GM21737 (cell line): ENCODE measurements at regions not wholly inside any gene's neighbourhood (a gene's known extent, or its start where the extent isn't known, plus 50 kb on each side); places are given as distances from the start of the nearest gene placed in this dataset.

Experiments
- ATAC-seq: cut with Tn5 transposase; IDR thresholded peaks from one replicate; pipeline ENCODE4 v1.9.1; 2021; ENCODE audit warnings: mild to moderate bottlenecking, moderate library complexity; ENCODE audit not compliant: unreplicated experiment

GRCh38 chr12:94755598-94755997 is 105.2 kb upstream of the TMCC3 start:
- ATAC-seq, result no peak

DNA sequence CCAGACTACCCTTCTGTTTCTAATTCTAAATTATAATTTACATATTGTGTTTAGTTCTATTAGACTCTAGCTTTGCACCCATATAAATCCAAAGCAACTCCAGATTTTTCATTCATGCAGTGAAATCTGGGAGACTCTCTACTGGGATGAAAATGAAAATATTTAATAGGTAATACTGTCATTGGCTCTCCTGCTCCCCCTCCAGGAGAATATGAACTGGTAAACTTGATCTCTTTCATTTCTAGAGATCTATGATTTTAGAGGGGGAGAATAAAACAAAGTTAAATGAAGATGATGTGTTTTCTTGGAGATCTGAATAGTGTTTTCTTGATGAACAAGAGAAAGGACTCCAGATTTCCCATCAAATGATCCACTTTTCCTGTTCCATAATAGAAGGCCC is 104.3 kb upstream of the TMCC3 start:
- ATAC-seq, result no peak

DNA sequence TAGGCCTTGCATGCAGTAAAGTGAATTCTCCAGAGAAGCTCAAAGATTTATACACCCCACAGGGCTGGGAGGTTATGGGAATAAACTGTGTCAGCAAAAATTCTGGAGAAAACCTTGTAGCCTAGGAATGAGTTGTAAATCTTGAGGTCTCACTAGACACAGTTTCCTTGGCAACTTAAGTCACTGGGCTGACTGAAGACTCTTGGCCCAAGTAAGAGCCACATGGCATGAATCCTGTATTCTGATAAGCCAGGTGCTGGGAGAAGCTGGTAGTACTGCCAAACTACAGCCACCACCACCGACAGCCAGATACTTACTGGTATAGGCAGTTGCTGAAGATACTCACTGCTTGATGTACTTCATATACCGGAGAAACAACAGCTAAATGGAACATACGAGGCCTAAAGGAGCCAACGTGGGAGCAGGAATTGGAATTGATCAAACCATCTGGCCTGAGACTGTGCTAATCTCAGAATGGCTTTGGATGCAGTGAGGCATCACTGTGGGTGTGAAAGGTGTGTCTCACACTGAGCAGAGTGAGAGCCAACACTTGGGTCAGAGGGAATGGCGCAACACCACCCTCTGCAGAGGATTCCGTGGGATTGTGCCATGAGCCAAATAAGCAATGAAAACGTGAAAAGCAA is 102.8 kb upstream of the TMCC3 start:
- ATAC-seq, result no peak

DNA sequence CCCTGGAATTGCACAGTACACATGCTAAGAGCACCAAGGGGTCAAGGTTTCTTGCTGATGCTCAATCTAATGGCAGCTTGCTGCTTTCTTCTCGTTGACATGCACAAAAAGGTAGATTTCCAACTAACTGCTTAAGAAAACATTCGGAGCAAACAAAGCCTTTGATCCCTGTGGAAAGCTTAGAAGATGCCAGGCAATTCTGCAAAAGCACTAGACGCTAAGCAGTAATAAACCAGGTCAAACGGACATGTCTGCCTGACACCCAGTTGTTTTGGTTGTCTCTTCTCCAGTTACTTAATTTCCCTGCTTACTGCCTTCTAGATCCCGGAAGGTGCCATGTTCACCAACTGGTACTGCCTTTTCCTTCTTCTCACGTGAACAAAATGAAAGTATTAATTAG is 100.5 kb upstream of the TMCC3 start:
- ATAC-seq, result no peak

DNA sequence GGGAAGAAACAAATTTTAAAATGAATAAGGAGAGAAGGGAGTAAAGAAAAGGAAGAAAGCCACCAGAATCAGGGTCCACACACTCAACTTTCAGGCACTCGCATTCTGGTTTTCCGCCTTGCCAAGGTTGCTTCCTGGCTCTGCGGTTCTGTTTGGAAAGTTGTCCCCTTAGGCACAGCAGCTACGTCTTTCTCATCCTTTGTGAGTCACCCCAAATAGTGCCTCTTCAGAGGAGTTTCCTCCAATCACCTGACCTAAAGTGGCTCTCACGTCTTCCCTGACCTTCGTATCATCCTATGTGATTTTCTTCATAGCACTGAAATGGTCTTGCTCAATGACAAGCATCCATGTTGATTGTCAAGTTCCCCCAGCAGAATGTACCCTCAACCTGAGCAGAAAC is 99.5 kb upstream of the TMCC3 start:
- ATAC-seq, result no peak

DNA sequence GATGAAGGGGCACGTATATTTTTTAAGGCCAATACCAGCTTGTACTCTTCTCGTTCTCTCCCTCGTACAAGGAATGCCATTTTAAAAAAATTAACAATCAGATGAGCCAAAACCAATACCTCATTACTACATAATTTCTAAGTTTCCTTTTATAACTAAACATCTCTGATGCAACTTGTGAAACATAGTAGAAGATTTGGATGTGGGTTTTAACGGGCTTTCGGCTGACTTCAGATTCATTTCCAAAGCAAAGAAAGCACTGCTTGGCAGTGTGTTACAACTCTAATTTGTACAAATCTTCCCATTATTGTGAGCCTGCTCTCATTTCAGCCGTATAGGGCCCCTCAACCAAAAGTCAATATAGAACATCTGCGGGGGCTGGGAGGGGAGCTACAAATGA is 99.1 kb upstream of the TMCC3 start:
- no peak for ATAC-seq

- no peak for ATAC-seq
Measured at GRCh38 chr12:94748726-94749421, 98.5 kb upstream of the TMCC3 start.

GRCh38 chr12:94745562-94745961 is 95.2 kb upstream of the TMCC3 start:
- ATAC-seq, result no peak

DNA sequence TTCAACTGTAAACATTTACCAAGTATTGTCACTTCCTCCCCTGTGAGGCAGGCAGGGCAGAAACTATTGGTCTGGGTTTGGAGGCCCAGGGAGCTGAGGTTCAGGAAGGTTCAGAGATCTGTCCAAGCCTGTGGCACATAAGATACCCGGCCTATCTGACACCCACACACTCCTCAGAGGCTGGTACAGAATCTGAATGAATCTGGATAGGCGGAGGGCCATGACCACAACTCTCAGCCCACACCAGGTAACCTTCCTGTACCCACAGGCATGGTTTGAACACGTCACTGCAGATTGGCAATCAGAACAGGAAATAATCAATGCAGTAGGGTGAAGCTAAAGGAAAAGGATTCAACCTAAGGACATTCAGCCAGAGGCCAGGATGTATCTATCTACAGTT is 92.8 kb upstream of the TMCC3 start:
- ATAC-seq, result no peak

- no peak for ATAC-seq
Measured at GRCh38 chr12:94740601-94741362, 90.4 kb upstream of the TMCC3 start.

GRCh38 chr12:94736820-94737219 is 86.5 kb upstream of the TMCC3 start:
- no peak for ATAC-seq

- ATAC-seq, result no peak
Measured at GRCh38 chr12:94736004-94736403, 85.6 kb upstream of the TMCC3 start.

- no peak for ATAC-seq
Measured at GRCh38 chr12:94733727-94734126, 83.4 kb upstream of the TMCC3 start.

DNA sequence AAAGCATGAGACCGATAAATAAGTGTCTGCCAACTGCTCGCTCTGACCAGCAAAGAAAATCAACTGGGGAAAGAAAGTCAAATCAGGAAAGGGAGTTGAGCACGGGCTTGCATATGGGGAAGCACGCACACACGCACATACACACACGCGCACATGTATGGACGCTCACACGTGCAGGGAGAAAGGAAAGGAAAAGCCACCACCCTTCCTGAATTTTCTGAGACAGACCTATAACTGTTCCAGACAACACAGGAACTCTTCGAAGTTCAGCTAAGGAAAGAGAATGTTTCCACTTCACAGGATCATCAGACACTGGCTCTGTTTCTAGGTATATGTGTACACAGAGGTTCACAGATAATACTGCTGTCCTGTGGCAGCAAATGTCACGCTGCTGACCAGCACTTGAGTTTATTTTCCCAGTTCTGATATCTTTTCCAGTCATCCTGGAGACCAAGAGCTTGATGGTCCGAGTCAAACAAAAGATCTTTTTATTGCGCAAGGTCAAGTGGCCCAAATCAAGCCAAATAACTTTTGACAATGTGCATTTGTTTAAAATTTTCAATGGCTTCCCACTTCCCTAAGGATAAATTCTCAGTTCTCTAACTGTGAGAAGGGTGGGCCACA is 82.1 kb upstream of the TMCC3 start:
- ATAC-seq, result no peak

- ATAC-seq, result no peak
Measured at GRCh38 chr12:94731733-94732360, 81.5 kb upstream of the TMCC3 start.

- ATAC-seq, result no peak
Measured at GRCh38 chr12:94730847-94731246, 80.5 kb upstream of the TMCC3 start.

GRCh38 chr12:94726236-94726835 is 76.0 kb upstream of the TMCC3 start:
- no peak for ATAC-seq

DNA sequence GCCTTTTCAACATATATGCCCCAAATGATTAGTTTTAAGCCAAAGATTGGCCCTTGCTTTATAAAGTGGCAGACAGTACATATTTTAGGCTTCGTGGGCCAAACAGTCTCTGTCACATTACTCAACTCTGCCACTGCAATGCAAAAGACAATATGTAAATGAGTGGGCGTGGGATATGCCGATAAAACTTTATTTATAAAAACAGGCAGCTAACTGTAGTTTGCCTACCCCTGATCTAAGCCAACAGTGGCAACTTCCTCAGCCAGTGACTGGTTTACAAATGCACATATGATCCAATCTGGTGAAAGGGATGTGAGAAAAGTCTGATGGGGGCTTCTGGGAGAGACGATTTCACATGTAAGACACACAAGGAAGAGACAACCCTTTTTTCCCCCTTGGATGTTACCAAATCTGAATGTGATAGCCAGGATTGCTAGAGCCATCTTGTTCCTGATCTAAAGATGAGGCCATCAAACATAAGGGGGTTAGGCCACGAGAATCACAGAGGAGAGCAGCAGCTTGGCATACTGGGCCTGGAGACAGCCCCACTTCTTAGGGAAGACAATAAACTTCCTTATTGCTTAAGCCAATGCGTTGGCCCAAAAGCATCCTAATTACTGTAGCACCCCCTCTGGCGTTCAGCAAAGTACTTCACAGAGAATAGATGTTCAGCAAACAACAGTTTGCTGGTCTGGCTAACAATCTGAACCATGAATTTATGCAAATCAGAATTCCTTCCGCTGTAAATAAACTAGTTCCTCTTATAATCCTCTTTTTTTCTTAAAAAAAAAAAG is 75.2 kb upstream of the TMCC3 start:
- ATAC-seq, result no peak

GRCh38 chr12:94722664-94723063 is 72.3 kb upstream of the TMCC3 start:
- no peak for ATAC-seq

GRCh38 chr12:94721173-94721572 is 70.8 kb upstream of the TMCC3 start:
- ATAC-seq, result peak; percentile 89
